GM12872 (cell line): ENCODE measurements at regions not wholly inside any gene's neighbourhood (a gene's known extent, or its start where the extent isn't known, plus 50 kb on each side); places are given as distances from the start of the nearest gene placed in this dataset.

ENCODE experiments used
- TF ChIP-seq, protein P1 (sequence below): IDR thresholded peaks from 3 replicates; pipeline ENCODE4 v1.5.1; 2011; ENCODE audit warnings: low read depth, mild to moderate bottlenecking, low read length, moderate library complexity; ENCODE audit not compliant: insufficient read depth

DNA sequence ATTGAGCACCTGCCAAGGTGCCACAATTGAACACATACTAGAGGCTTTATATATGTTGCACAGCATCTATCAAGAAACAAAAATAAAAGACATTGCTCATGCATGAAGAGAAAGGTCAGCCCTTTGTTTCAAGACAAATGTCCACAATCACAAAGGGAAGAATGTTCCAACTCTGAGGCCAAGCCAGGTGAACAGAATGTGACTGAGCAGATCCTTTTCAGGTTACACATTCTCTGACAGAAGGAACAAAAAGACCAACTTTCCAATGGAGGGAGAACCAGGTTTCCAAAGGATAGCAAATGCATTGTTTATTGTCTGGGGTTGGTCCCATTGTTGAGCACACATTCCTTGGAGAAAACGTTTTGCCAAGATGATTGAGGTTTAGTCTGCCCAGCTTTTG, 50.2 kb upstream of the FAM174B start:
- TF ChIP-seq, protein P1, sequence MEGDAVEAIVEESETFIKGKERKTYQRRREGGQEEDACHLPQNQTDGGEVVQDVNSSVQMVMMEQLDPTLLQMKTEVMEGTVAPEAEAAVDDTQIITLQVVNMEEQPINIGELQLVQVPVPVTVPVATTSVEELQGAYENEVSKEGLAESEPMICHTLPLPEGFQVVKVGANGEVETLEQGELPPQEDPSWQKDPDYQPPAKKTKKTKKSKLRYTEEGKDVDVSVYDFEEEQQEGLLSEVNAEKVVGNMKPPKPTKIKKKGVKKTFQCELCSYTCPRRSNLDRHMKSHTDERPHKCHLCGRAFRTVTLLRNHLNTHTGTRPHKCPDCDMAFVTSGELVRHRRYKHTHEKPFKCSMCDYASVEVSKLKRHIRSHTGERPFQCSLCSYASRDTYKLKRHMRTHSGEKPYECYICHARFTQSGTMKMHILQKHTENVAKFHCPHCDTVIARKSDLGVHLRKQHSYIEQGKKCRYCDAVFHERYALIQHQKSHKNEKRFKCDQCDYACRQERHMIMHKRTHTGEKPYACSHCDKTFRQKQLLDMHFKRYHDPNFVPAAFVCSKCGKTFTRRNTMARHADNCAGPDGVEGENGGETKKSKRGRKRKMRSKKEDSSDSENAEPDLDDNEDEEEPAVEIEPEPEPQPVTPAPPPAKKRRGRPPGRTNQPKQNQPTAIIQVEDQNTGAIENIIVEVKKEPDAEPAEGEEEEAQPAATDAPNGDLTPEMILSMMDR, result no peak

DNA sequence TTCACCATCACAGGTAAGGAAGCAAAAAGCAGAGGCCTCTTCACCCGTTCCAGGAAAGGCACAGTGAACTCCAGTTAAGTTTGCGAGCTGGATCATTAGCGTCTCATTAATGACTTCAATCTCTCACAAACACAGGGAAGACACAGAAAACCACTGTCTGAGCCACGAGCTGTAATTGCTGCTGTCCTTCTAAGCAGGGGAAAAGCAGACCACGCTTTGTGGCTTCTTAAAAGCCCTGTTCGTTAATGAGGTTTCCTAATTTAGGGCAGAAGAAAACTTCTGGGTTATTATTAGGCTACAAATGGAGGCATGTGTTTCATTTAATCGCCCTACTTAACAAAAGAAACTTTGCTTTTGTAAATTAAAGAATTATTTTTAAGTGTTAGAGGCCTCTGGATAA, 50.6 kb upstream of the FAM174B start:
- TF ChIP-seq, protein P1, result no peak

DNA sequence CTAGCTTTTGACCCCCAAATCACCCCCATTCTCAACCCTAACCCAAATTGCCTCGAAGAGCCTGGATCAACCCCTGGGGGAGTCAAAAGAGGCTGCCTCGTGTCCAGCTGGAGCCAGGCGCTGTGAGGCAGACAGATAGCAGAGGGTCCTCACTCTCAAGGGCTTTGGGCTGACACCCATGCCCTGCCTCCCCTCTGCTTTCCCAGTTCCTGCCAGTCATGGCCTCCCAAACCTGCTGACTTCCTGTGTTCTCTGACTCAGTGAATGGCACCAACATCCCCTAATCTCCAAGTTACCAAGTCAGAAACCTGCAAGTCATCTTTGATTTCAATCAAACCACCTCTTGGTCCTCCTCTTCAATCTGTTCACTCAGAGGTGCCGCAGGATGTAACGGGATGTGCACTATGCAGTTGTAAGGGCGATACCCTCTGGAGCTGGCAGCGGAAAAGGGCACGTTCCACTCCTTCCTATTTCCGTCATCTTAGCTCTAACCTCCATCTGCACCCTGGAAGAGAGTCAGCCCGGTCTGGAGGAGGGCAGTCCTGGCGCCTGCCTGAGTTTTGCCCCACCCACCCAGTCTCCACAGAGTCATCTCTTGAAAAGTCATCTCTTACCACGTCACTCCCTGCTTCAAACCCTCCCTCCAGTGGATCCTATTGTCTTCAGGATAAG, 52.4 kb upstream of the FAM174B start:
- TF ChIP-seq, protein P1, result no peak

DNA sequence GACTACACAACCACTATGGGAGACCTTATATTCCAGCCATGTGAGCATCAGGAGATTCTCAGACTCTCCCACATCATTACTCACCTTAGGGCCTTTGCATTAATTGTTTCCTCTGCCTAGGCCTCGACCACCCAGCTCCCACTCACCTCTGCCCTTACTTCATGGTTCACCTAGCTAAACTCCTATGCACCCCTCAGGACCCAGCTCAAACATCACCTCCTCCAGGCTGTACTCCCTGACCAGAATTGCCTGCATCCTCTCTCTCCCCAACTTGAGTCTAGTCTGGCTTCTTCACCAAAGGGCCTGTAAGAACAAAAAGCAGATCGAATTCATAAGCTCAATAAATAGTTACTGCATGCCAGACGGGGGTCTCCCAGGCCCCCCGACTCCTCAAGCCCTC, 53.1 kb upstream of the FAM174B start:
- TF ChIP-seq, protein P1, result no peak

DNA sequence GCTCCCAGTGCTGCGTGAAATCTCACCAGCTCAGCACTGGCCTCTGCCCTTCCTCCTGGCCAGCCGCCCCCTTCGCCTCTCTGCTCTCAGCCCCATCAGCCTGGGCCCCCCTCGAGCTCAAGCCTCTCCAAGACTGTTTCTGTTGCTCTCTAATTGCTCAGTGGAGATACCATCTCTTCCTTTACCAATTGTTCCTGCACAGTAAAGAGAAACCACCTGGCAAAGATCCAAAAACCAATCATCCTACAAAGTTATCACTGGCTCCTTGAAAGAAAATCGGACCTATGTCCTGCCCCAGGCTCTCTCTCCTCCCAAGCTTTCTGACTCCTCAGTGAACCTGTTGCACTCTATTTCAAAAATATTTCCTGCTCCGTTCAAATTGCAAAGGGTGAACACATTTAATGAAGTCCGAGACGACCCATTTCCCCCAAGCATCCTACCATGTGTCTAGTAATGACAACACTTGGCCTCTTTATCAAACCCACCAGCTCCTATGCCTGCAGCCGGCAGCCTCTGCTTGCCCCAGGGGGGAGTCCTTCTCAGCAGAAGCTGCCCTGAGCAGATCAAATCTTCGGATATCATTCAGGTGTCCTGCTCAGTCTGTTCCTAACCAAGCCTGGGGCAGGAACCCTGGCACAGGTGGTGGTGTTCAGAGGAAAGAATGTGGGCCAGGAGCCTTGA, 53.7 kb upstream of the FAM174B start:
- TF ChIP-seq, protein P1, result no peak

DNA sequence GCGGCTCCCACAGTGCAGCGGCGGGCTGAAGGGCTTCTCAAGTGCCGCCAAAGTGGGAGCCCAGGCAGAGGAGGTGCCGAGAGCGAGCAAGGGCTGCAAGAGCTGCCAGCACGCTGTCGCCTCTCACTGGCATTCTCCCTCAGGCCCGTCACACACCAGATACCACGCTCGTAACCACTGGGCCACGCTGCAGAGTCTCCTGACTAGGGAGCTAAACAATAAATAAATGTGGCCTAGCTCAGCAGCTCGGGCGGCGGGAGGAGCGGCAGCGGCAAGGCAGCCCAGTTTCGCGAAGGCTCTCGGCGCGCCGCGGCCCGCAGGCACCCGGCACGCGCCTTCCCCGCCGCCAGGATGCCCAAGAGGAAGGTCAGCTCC, 55.9 kb upstream of the FAM174B start:
- TF ChIP-seq, protein P1, result no peak

DNA sequence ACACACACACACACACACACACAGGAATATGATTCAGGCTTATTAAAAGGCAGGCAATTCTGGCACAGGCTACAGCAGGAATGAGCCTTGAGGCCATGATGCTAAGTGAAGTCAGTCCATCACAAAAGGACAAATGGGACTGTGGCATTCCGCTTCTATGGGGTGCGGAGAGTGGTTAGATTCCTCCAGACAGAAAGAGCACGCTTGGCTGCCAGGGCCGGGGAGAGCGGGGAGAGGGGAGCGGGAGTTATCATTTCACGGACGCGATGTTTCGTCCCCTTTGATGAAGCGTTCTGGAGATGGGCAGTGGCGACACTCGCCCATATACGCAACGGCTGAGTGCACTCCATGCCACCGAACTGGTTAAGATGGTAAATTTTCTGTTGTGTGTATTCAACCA, 58.5 kb upstream of the FAM174B start:
- TF ChIP-seq, protein P1, result no peak
